Astrocyte of the spinal cord (primary cell): ENCODE measurements at regions not wholly inside any gene's neighbourhood (a gene's known extent, or its start where the extent isn't known, plus 50 kb on each side); places are given as distances from the start of the nearest gene placed in this dataset.
"Not testable (repeated sequence)": the region's sequence is repeated elsewhere in the genome, so short reads cannot be mapped to it uniquely, and the experiment has no call there.

Source experiments
- DNase-seq: peaks from one replicate; pipeline ENCODE4 v3.0.0; 2011; ENCODE audit warnings: low read depth, low spot score
- H3K4me3 ChIP-seq: 2 replicates; pipeline ENCODE4 v1.5.1; 2011; ENCODE audit warnings: low read depth, mild to moderate bottlenecking, low read length, moderate library complexity
- in situ Hi-C: cut with HindIII; loops from 2 replicates; pipeline ENCODE4 v1.10.0; 2017; ENCODE audit warnings: low sequenced_read_pairs
- TF ChIP-seq, protein P1 (sequence below): IDR thresholded peaks from 2 replicates; pipeline ENCODE4 v1.5.1; 2012; ENCODE audit warnings: low read depth, mild to moderate bottlenecking, low read length, inconsistent platforms

GRCh38 chr9:110007477-110008270, 200.3 kb downstream of the C9orf152 start:
- TF ChIP-seq, protein P1, sequence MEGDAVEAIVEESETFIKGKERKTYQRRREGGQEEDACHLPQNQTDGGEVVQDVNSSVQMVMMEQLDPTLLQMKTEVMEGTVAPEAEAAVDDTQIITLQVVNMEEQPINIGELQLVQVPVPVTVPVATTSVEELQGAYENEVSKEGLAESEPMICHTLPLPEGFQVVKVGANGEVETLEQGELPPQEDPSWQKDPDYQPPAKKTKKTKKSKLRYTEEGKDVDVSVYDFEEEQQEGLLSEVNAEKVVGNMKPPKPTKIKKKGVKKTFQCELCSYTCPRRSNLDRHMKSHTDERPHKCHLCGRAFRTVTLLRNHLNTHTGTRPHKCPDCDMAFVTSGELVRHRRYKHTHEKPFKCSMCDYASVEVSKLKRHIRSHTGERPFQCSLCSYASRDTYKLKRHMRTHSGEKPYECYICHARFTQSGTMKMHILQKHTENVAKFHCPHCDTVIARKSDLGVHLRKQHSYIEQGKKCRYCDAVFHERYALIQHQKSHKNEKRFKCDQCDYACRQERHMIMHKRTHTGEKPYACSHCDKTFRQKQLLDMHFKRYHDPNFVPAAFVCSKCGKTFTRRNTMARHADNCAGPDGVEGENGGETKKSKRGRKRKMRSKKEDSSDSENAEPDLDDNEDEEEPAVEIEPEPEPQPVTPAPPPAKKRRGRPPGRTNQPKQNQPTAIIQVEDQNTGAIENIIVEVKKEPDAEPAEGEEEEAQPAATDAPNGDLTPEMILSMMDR, result no peak
- H3K4me3 ChIP-seq, result no peak overlapping the region
- DNase-seq, result no peak
- in situ Hi-C loops, result no loop called here

- TF ChIP-seq, protein P1, result no peak
These were observed 199.3 kb downstream of the C9orf152 start for GRCh38 chr9:110008663-110009062.

DNA sequence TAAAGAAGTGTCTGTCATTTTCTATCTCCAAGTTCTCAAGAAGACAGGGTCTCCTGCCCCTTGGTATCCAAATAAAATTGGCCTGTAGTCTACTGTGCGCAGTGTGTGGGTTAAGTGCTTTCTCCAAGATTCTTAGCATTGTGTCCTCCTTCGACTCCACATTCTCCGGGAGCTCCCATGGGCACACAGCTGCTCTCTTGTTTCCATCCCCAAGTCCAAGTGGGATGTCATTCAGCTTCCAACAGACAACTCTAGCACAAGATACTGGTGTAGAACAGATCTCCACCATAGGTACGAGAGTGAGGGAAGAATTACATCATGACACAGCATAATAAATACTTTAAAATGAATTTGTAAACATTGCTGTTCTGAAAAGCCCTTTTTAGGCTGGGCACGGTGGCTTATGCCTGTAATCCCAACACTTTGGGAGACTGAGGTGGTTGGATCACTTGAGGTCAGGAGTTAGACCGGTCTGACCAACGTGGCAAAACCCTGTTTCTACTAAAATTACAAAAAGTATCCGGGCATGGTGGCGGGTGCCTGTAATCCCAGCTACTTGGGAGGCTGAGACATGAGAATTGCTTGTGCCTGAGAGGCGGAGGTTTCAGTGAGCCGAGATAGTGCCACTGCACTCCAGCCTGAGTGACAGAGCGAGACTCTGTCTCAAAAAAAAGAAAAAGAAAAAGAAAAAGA, 196.2 kb downstream of the C9orf152 start:
- in situ Hi-C loops, result no loop called here
- DNase-seq, result no peak
- TF ChIP-seq, protein P1, result no peak
- H3K4me3 ChIP-seq, result no peak overlapping the region

More at GRCh38 chr9:110008663-110009062, 199.3 kb downstream of the C9orf152 start:
- H3K4me3 ChIP-seq, result no peak overlapping the region
- DNase-seq, result no peak
- in situ Hi-C loops, result no loop called here

GRCh38 chr9:110013064-110013463, 194.9 kb downstream of the C9orf152 start:
- TF ChIP-seq, protein P1, result no peak
- no peak overlapping the region for H3K4me3 ChIP-seq
- no peak for DNase-seq
- in situ Hi-C loops, result no loop called here

- DNase-seq, result peak; percentile 85
- no peak overlapping the region for H3K4me3 ChIP-seq
- TF ChIP-seq, protein P1, result no peak
- in situ Hi-C loops, result no loop called here
These were observed 192.2 kb downstream of the C9orf152 start for GRCh38 chr9:110015759-110016158.

DNA sequence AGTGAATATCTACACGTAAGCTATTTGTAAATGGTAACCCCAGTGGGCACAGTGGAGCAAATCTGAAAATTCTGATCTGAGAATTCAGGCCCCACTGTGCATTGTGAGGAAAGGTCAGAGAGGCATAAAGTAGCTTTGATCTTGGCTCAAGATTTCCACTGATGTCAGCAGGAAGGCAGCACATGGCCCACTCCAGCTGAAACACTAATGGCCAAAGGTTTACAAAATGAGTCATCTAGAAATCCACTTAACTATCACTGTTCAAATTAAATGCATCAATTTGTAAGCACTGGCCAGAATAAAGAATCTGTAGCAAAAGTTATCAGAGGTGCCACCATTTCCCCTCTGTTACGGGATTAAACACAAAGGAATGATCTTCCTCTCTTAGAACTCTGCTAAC, 191.6 kb downstream of the C9orf152 start:
- H3K4me3 ChIP-seq, result no peak overlapping the region
- peak; percentile 86 for DNase-seq
- in situ Hi-C loops, result no loop called here
- TF ChIP-seq, protein P1, result no peak

DNA sequence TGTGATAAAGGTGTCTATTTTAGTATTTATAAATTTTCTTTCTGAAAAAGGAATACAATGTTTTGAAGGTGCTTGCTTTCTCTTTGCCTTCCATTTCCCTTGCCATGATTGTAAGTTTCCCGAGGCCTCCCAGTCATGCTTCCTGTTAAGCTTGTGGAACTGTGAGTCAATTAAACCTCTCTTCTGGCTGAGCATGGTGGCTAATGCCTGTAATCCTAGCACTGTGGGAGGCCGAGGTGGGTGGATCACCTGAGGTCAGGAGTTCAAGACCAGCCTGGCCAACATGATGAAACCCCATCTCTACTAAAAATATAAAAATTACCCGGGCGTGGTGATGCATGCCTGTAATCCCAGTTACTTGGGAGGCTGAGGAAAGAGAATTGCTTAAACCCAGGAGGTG, 187.7 kb downstream of the C9orf152 start:
- H3K4me3 ChIP-seq, in situ Hi-C loops, DNase-seq: not testable (repeated sequence)
